ENCODE measurements at regions not wholly inside any gene's neighbourhood (a gene's known extent, or its start where the extent isn't known, plus 50 kb on each side); places are given as distances from the start of the nearest gene placed in this dataset.

DNA sequence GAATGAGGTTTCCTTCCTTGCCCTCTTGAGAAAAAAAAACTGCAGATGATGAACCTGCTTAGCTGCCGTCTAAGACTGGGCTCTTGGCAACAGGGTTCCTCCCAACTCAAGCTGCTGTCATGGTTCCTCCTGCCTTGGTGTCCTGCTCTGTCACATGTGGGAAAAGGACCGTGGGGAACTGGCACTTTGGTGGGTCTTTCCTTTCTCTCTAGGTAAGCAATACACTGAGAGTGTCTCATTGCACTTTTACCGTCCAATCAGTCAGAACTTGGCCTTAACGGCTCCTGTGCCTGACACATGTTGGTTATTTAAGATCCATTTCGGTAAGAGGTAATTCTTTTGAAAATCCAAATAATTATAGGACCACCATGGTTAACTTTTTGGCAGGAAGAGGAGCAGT is 60.8 kb upstream of the RNF152 start:
- TF ChIP-seq, protein P1, sequence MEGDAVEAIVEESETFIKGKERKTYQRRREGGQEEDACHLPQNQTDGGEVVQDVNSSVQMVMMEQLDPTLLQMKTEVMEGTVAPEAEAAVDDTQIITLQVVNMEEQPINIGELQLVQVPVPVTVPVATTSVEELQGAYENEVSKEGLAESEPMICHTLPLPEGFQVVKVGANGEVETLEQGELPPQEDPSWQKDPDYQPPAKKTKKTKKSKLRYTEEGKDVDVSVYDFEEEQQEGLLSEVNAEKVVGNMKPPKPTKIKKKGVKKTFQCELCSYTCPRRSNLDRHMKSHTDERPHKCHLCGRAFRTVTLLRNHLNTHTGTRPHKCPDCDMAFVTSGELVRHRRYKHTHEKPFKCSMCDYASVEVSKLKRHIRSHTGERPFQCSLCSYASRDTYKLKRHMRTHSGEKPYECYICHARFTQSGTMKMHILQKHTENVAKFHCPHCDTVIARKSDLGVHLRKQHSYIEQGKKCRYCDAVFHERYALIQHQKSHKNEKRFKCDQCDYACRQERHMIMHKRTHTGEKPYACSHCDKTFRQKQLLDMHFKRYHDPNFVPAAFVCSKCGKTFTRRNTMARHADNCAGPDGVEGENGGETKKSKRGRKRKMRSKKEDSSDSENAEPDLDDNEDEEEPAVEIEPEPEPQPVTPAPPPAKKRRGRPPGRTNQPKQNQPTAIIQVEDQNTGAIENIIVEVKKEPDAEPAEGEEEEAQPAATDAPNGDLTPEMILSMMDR (IDR thresholded peaks at IDR 0.05), result no peak
- TF ChIP-seq POLR2A (IDR thresholded peaks at IDR 0.05; ENCODE audit: low read depth) (no peak), EP300 (IDR thresholded peaks at IDR 0.05) (no peak)

All from esophagus muscularis mucosa (tissue), 4 donors.